Caco-2 (cell line): ENCODE measurements at regions not wholly inside any gene's neighbourhood (a gene's known extent, or its start where the extent isn't known, plus 50 kb on each side); places are given as distances from the start of the nearest gene placed in this dataset.

Experiments
- BruUV-seq: library from RNA; stranded (reverse); fragments of 400-500 nt; replicated peaks from 2 replicates; lab custom pipeline; 2021; lab: Mats Ljungman, UMichigan
- CTCF ChIA-PET: fragments of 300-600 bp; sonication (Branson Sonifier 250); formaldehyde crosslinking; loops from one replicate; lab custom pipeline; 2022; ENCODE audit warnings: antibody characterized with exemption; lab: Charles Lee
- POLR2A ChIA-PET: fragments of 300-600 bp; sonication (Branson Sonifier 250); formaldehyde crosslinking; loops from one replicate; lab custom pipeline; 2022; ENCODE audit warnings: antibody characterized with exemption; lab: Charles Lee
- DNase-seq, 2 experiments: peaks; one replicate each; pipeline versions ENCODE4 v3.0.0 to v3.0.0-alpha.2; 2020 to 2022
- H3K27me3 ChIP-seq: replicated peaks from 2 replicates; pipeline ENCODE4 v1.6.0; 2011; ENCODE audit warnings: low read length; ENCODE audit not compliant: control insufficient read depth, insufficient read depth
- H3K36me3 ChIP-seq: 2 replicates; pipeline ENCODE4 v1.5.1; 2011; ENCODE audit warnings: low read length; ENCODE audit not compliant: control insufficient read depth, insufficient read depth
- H3K4me1 ChIP-seq: fragments of 250-450 bp; sonication (Bioruptor Pico); 2 replicates; pipeline ENCODE4 v1.5.1; 2020; ENCODE audit warnings: mild to moderate bottlenecking
- H3K4me3 ChIP-seq: 2 replicates; pipeline ENCODE4 v1.5.1; 2011; ENCODE audit warnings: low read depth, mild to moderate bottlenecking, control low read depth, low read length
- H3K9me3 ChIP-seq: fragments of 250-450 bp; sonication (Bioruptor Pico); 2 replicates; pipeline ENCODE4 v1.5.1; 2020; ENCODE audit warnings: mild to moderate bottlenecking, moderate library complexity
- H3K27ac Mint-ChIP-seq: one replicate; pipeline ENCODE4 v1.8.0; 2022; ENCODE audit warnings: mixed read lengths; ENCODE audit not compliant: unreplicated experiment
- H3K27me3 Mint-ChIP-seq: one replicate; pipeline ENCODE4 v1.8.0; 2022; ENCODE audit warnings: mixed read lengths; ENCODE audit not compliant: insufficient read depth, unreplicated experiment
- H3K36me3 Mint-ChIP-seq: one replicate; pipeline ENCODE4 v1.8.0; 2022; ENCODE audit warnings: mild to moderate bottlenecking, mixed read lengths; ENCODE audit not compliant: insufficient read depth, unreplicated experiment
- H3K4me1 Mint-ChIP-seq: one replicate; pipeline ENCODE4 v1.8.0; 2022; ENCODE audit warnings: low read depth, mixed read lengths; ENCODE audit not compliant: unreplicated experiment
- H3K4me3 Mint-ChIP-seq: one replicate; pipeline ENCODE4 v1.8.0; 2022; ENCODE audit warnings: mild to moderate bottlenecking, moderate library complexity, mixed read lengths; ENCODE audit not compliant: unreplicated experiment
- H3K9me3 Mint-ChIP-seq: one replicate; pipeline ENCODE4 v1.8.0; 2022; ENCODE audit warnings: mixed read lengths; ENCODE audit not compliant: unreplicated experiment
- intact Hi-C: fragments of 100-400 bp; cut with micrococcal nuclease; formaldehyde crosslinking; loops from one replicate; pipeline ENCODE4 v1.10.0; 2022; ENCODE audit not compliant: unreplicated experiment
- TF ChIP-seq, protein P1 (sequence below), 2 experiments: fragments of 200-600 bp in 1 of 2; IDR thresholded peaks; 1 replicate in 1 of 2; 2 replicates in 1 of 2; pipeline versions ENCODE4 v1.5.1 to v1.8.0; 2011 to 2022; ENCODE audit warnings: antibody characterized with exemption in 1 of 2, control low read depth in 1 of 2, inconsistent platforms in 1 of 2, low read depth in 1 of 2, low read length in 1 of 2, mild to moderate bottlenecking in 1 of 2, moderate library complexity in 1 of 2; ENCODE audit not compliant: insufficient read depth in 1 of 2, severe bottlenecking in 1 of 2, unreplicated experiment in 1 of 2

DNA sequence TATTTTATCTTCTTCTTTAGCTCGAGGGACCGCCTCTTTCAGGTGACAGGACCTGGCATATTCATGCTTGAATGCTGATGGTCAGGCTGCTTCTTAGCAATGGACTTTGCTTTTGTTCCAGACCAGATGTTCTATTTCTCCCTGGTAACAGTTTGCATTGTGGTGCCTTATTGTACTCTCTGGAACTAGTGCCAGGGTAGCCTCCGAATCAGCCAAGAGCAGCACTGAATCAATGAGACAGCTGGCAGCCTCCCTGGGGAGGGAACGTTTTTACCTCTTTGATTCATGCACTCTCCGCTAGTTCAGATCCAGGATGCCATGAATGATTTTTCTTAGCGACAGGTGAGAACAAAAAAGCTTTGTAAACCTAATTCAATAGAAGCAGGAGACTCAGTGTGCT is 54.1 kb upstream of the NXPH1 start:
- POLR2A ChIA-PET, result no interaction called here
- 0 out of 2 replicates have a peak, but pooled peaks cover 3% of the 10 kb centered on the region for H3K9me3 ChIP-seq
- Mint-ChIP-seq H3K4me1 (no peaks in the 10 kb centered on the region), H3K9me3 (no peaks in the 10 kb centered on the region), H3K27ac (no peak overlapping the region), H3K36me3 (no peaks in the 10 kb centered on the region), H3K4me3 (no peak overlapping the region), H3K27me3 (no peaks in the 10 kb centered on the region)
- BruUV-seq, result no TSS peak
- H3K27me3 ChIP-seq, result no peaks in the 10 kb centered on the region
- H3K4me3 ChIP-seq, result no peak overlapping the region
- CTCF ChIA-PET, result no interaction called here
- intact Hi-C loops, result no loop called here
- H3K4me1 ChIP-seq, result no peaks in the 10 kb centered on the region
- no peaks in the 10 kb centered on the region for H3K36me3 ChIP-seq
- TF ChIP-seq, protein P1, sequence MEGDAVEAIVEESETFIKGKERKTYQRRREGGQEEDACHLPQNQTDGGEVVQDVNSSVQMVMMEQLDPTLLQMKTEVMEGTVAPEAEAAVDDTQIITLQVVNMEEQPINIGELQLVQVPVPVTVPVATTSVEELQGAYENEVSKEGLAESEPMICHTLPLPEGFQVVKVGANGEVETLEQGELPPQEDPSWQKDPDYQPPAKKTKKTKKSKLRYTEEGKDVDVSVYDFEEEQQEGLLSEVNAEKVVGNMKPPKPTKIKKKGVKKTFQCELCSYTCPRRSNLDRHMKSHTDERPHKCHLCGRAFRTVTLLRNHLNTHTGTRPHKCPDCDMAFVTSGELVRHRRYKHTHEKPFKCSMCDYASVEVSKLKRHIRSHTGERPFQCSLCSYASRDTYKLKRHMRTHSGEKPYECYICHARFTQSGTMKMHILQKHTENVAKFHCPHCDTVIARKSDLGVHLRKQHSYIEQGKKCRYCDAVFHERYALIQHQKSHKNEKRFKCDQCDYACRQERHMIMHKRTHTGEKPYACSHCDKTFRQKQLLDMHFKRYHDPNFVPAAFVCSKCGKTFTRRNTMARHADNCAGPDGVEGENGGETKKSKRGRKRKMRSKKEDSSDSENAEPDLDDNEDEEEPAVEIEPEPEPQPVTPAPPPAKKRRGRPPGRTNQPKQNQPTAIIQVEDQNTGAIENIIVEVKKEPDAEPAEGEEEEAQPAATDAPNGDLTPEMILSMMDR (IDR thresholded peaks at IDR 0.05; ENCODE audit: insufficient read depth in 1 of 2, low read depth in 1 of 2, low read length in 1 of 2, severe bottlenecking in 1 of 2, unreplicated experiment in 1 of 2), result no peak
- no peak for DNase-seq

DNA sequence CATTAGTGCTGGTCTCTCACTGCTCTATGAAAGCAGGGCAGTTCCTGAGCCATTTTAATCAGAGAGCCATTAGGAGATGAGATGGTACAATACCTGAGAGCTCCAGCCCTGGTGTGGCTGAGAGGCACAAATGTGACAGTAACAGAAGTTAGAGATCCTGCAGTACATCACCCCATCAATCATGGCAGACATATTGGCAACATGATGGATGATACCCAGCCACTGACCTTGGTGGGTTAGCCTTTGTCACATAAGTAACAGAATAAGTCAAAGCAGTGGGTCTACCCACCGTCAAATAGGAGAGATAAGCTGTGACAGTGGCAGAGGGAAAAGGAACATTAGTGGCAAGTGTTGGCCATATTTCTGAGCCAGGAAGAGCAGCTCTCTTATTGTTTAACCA is 53.3 kb upstream of the NXPH1 start:
- no peaks in the 10 kb centered on the region for H3K4me1 ChIP-seq
- H3K9me3 ChIP-seq, result 0 out of 2 replicates have a peak, but pooled peaks cover 3% of the 10 kb centered on the region
- no peak overlapping the region for H3K27ac Mint-ChIP-seq
- no peak overlapping the region for H3K4me3 Mint-ChIP-seq
- H3K36me3 Mint-ChIP-seq, result no peaks in the 10 kb centered on the region
- TF ChIP-seq, protein P1 (IDR thresholded peaks at IDR 0.05; ENCODE audit: insufficient read depth in 1 of 2, low read depth in 1 of 2, low read length in 1 of 2, severe bottlenecking in 1 of 2, unreplicated experiment in 1 of 2), result no peak
- CTCF ChIA-PET, result interaction anchor here (0.5 kb wide), 1 partner anchor 735 kb away, joined by 3 read pairs; no protein-coding TSS in a partner anchor
- H3K27me3 ChIP-seq, result no peaks in the 10 kb centered on the region
- BruUV-seq, result no TSS peak
- POLR2A ChIA-PET, result no interaction called here
- H3K4me1 Mint-ChIP-seq, result no peaks in the 10 kb centered on the region
- intact Hi-C loops, result no loop called here
- no peak overlapping the region for H3K4me3 ChIP-seq
- H3K36me3 ChIP-seq, result no peaks in the 10 kb centered on the region
- DNase-seq, result no peak
- H3K27me3 Mint-ChIP-seq, result no peaks in the 10 kb centered on the region
- no peaks in the 10 kb centered on the region for H3K9me3 Mint-ChIP-seq

DNA sequence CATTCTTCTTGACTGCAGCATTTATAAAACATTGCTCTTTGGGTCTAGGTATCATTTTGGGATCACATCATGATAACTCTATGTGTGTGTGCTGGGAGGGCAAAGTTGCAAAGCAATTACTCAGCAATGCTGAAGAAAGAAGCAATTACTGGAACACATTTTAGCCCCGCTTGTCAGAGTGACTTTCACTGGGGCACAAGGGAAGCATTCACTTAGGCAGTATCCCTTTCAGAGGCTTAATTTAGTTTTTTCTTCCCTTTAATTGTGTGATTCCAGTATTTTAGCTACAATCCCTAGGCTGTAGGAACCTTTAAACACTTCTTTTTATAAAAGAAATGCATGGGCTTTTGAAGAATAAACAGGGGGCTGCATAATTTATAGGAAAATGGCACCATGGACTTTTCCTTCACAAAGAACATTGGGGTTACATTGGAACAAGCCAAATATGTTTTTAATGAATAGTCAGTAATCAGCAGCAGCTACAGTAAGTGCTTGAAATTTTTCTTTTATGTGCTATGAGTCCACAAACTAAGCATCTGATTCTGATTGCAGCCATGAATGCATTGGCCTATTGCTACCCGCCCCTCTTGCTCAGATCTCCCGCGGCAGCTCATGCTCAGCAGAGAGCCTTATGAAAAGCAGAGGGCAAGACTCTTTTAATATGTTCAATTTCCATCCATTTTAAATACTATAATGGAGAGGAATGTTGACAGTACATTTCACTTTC is 51.2 kb upstream of the NXPH1 start:
- TF ChIP-seq, protein P1 (IDR thresholded peaks at IDR 0.05; ENCODE audit: insufficient read depth in 1 of 2, low read depth in 1 of 2, low read length in 1 of 2, severe bottlenecking in 1 of 2, unreplicated experiment in 1 of 2), result no peak
- peaks cover 3% of the 10 kb centered on the region for H3K4me1 ChIP-seq
- no peaks in the 10 kb centered on the region for H3K27me3 Mint-ChIP-seq
- H3K36me3 Mint-ChIP-seq, result no peaks in the 10 kb centered on the region
- no peak overlapping the region for H3K4me3 Mint-ChIP-seq
- intact Hi-C loops, result no loop called here
- ChIA-PET CTCF (interaction anchor here (0.6 kb wide), 1 partner anchor 34 kb away, joined by 3 read pairs; no protein-coding TSS in a partner anchor), POLR2A (no interaction called here)
- no peak overlapping the region for H3K27ac Mint-ChIP-seq
- no peak overlapping the region for H3K4me3 ChIP-seq
- no peak for DNase-seq
- H3K36me3 ChIP-seq, result no peaks in the 10 kb centered on the region
- 0 out of 2 replicates have a peak, but pooled peaks cover 3% of the 10 kb centered on the region for H3K9me3 ChIP-seq
- no peaks in the 10 kb centered on the region for H3K27me3 ChIP-seq
- BruUV-seq, result no TSS peak
- no peaks in the 10 kb centered on the region for H3K9me3 Mint-ChIP-seq
- peaks cover 6% of the 10 kb centered on the region for H3K4me1 Mint-ChIP-seq
